ENCODE measurements at regions not wholly inside any gene's neighbourhood (a gene's known extent, or its start where the extent isn't known, plus 50 kb on each side); places are given as distances from the start of the nearest gene placed in this dataset.
"Not testable (repeated sequence)": the region's sequence is repeated elsewhere in the genome, so short reads cannot be mapped to it uniquely, and the experiment has no call there.

DNA sequence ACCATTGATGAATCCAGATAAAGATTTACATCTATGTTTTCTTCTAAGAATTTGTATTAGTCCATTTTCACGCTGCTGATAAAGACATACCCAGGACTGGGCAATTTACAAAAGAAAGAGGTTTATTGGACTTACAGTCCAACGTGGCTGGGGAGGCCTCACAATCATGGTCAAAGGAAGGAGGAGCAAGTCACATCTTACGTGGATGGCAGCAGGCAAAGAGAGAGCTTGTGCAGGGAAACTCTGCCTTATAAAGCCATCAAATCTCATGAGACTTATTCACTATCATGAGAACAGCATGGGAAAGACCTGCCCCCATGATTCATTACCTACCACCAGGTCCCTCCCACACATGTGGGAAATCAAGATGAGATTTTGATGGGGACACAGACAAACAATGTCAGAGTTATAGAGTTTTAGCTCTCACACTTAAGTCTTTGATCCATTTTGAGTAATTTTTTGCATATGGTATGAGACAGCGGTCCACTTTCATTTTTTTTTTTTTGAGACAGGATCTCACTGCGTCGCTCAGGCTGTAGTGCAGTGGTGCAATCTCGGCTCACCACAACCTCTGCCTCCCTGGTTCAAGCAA is 53.5 kb upstream of the JADE2 start:
- not testable (repeated sequence) for DNase-seq

DNA sequence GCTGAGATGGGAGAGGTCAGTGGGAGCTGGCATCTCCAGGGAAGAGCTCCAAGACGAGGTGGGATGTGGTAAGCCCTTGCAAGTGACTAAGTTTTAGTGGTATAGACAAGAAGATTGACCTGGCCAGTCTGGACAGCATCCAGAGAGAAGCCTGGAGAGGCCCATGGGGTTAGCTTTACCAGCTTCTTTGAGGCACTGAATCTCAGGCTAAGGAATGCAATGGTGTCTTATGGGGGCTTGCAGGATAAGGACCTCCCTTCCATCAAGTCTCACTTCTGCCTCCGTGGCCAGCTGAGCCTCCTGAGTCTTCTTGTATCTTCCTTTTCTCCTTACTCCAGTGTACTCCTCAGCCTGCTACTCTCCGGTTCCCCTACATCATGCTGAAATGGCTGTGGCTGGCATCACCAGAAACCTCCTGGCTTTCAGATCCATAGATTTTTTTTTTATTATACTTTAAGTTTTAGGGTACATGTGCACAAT is 56.5 kb upstream of the JADE2 start:
- no peak for DNase-seq

DNA sequence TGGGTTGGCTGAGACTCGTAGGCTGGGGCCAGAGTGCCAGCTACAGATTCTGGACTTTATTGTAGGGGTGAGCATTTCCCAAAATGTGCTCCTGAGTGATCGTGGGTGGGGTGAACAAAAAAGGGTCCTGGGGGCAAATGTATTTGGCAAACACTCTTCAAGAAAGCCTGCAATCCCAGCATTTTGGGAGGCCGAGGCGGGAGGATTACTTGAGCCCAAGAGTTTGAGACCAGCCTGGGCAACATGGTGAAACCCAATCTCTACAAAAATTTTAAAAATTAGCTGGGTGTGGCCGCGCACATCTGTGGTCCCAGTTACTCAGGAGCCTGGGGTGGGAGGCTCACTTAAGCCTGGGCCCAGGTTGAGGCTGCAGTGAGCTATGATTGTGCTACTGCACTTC is 55.5 kb upstream of the CDKN2AIPNL start:
- no peak for DNase-seq

- peak; percentile 52 for DNase-seq
Observed at GRCh38 chr5:134466241-134467069, 54.8 kb upstream of the CDKN2AIPNL start.

- DNase-seq, result peak; percentile 18
Observed at GRCh38 chr5:134465816-134466240, 54.1 kb upstream of the CDKN2AIPNL start.

- no peak for DNase-seq
Observed at GRCh38 chr5:134464988-134465815, 53.5 kb upstream of the CDKN2AIPNL start.

DNA sequence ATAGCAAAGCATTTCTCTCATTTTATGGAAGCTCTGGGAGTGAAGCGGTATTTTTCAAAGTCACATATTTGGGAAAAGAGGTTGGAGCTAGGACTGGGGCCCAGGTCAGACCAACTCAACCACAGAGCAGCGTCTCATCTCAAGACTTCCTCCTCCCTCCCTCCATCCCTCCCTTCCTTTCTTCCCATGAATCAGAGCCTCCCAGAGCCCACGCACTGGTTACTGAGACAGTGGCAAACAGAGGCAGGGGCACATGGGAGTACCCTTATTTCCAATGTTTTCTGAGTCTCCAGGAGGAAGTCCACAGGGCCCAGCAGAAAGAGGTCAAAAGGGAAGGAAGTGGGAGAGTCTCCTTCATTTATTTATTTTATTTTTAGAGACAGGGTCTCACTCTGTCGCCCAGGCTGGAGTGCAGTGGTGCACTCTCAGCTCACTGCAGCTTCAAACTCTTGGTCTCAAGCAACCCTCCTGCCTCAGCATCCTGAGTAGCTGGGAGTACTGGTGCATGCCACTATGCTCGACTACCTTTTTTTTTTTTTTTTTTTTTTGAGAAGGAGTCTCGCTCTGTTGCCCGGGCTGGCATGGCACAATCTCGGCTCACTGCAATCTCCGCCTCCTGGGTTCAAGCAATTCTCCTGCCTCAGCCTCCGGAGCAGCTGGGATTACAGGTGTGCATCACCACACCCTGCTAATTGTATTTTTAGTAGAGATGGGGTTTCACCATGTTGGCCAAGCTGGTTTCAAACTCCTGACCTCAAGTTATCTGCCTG is 52.5 kb upstream of the CDKN2AIPNL start:
- DNase-seq, result no peak

GRCh38 chr5:134463176-134463720 is 51.6 kb upstream of the CDKN2AIPNL start:
- no peak for DNase-seq

- DNase-seq, result no peak
Observed at GRCh38 chr5:134462761-134463160, 51.1 kb upstream of the CDKN2AIPNL start.

GRCh38 chr5:134462047-134462575 is 50.4 kb upstream of the CDKN2AIPNL start:
- no peak for DNase-seq

All from NCI-H1105 (cell line).